Bronchial epithelial cell (primary cell): ENCODE measurements at regions not wholly inside any gene's neighbourhood (a gene's known extent, or its start where the extent isn't known, plus 50 kb on each side); places are given as distances from the start of the nearest gene placed in this dataset.

ENCODE experiments used
- DNase-seq: peaks from one replicate; pipeline ENCODE4 v3.0.0-alpha.2; 2010; ENCODE audit warnings: low read depth
- FAIRE-seq: peaks from 2 replicates; lab custom pipeline; 2011; peaks lifted over from hg19 to GRCh38; lab: Jason Lieb, UNC
- H3K27me3 ChIP-seq: 2 replicates; pipeline ENCODE4 v1.5.1; 2011; ENCODE audit warnings: low read length; ENCODE audit not compliant: control insufficient read depth, insufficient read depth
- H3K36me3 ChIP-seq: 2 replicates; pipeline ENCODE4 v1.5.1; 2011; ENCODE audit warnings: low read length; ENCODE audit not compliant: control insufficient read depth, insufficient read depth
- H3K4me3 ChIP-seq: 2 replicates; pipeline ENCODE4 v1.5.1; 2011; ENCODE audit warnings: mild to moderate bottlenecking, low read depth, low read length, control low read depth
- CTCF ChIP-seq: IDR thresholded peaks from 2 replicates; pipeline ENCODE4 v1.5.1; 2011; ENCODE audit warnings: mild to moderate bottlenecking, moderate library complexity, low read length, control low read depth, inconsistent platforms; ENCODE audit not compliant: insufficient read depth, severe bottlenecking

- FAIRE-seq (no peak), DNase-seq (peak; percentile 66)
- no peaks in the 10 kb centered on the region for H3K27me3 ChIP-seq
- H3K4me3 ChIP-seq: no peak overlapping the region
- no peak for TF ChIP-seq CTCF
- no peaks in the 10 kb centered on the region for H3K36me3 ChIP-seq
Observed at GRCh38 chr6:133591275-133591674, 297.6 kb upstream of the TCF21 start.

GRCh38 chr6:133594652-133595110 is 294.2 kb upstream of the TCF21 start:
- DNase-seq: no peak
- Histone ChIP-seq H3K36me3 (no peaks in the 10 kb centered on the region), H3K4me3 (no peak overlapping the region), H3K27me3 (no peaks in the 10 kb centered on the region)
- no peak for TF ChIP-seq CTCF
- no peak for FAIRE-seq

- no peaks in the 10 kb centered on the region for H3K36me3 ChIP-seq
- no peaks in the 10 kb centered on the region for H3K27me3 ChIP-seq
- H3K4me3 ChIP-seq: no peak overlapping the region
- FAIRE-seq: no peak
- TF ChIP-seq CTCF: no peak
- DNase-seq: no peak
Observed at GRCh38 chr6:133595111-133595761, 293.7 kb upstream of the TCF21 start.

- H3K4me3 ChIP-seq: no peak overlapping the region
- DNase-seq (no peak), FAIRE-seq (no peak)
- no peak for TF ChIP-seq CTCF
- no peaks in the 10 kb centered on the region for H3K27me3 ChIP-seq
- no peaks in the 10 kb centered on the region for H3K36me3 ChIP-seq
Observed at GRCh38 chr6:133606852-133607251, 282.1 kb upstream of the TCF21 start.

- FAIRE-seq: no peak
- Histone ChIP-seq H3K36me3 (no peaks in the 10 kb centered on the region), H3K4me3 (no peak overlapping the region), H3K27me3 (no peaks in the 10 kb centered on the region)
- no peak for DNase-seq
- TF ChIP-seq CTCF: no peak
Observed at GRCh38 chr6:133608620-133609019, 280.3 kb upstream of the TCF21 start.
